ENCODE measurements at regions not wholly inside any gene's neighbourhood (a gene's known extent, or its start where the extent isn't known, plus 50 kb on each side); places are given as distances from the start of the nearest gene placed in this dataset.

DNA sequence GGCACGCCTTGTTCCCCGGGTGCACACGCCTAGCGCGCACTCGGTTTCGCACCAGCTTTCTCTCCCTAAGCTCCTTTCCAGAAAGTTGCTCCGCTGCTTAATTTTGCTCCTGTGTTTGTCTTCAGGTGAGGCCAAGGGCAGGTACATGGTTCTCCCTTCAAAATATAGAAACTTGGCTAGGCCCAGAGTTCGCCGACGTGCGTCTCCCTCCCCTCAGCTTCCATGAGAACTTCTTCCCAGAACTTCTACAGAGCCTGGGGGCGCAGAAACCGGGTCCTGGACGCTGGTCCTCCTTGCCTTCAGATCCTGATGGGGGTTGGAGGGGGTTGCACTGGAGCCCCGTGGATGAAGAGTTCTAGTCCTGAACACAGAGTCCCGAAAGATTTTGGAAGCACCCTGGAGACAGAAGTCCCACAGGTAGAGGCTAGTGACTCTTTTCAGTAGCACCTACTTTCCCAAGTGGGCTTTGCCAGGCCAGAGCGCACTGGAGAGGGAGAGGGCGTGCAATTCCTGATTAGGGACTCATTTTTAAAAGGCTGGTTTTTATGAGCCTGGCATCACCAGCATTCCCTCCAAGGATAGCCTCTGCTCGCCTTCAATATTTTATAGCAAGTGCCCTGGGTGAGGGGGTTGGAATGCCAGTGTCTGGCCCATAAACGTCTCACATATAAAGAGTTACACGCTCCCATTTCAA is 128.4 kb downstream of the TMEM174 start:
- peaks cover 12 to 19% of the 10 kb centered on the region in 2 experiments for H3K27me3 ChIP-seq (replicated peaks in 1 of 2; ENCODE audit: control insufficient read depth in 2 of 2, insufficient read depth in 2 of 2, low read length in 1 of 2)
- no peaks in the 10 kb centered on the region for H3K36me3 ChIP-seq (ENCODE audit: control insufficient read depth in 2 of 2, insufficient read depth in 2 of 2, low read length in 1 of 2)
- CTCF ChIA-PET: interaction anchor here (1.3 kb wide), 1 partner anchor 86 kb away, joined by 5 read pairs; no protein-coding TSS in a partner anchor
- SMC1A ChIA-PET (ENCODE audit: uncharacterized antibody, unreplicated experiment): no interaction called here
- H3K9me3 ChIP-seq (replicated peaks; ENCODE audit: control insufficient read depth, insufficient read depth, low read length): no peaks in the 10 kb centered on the region; the same call in 1 of the 3 replicates
- RAD21 ChIA-PET (ENCODE audit: unreplicated experiment): no interaction called here
- H3K27ac ChIP-seq (ENCODE audit: control insufficient read depth, insufficient read depth): no peak overlapping the region
- no peak overlapping the region for H3K4me2 ChIP-seq (ENCODE audit: control insufficient read depth, insufficient read depth)
- H2AFZ ChIP-seq (ENCODE audit: control insufficient read depth, low read depth, low read length): no peak overlapping the region
- no peaks in the 10 kb centered on the region for H3K79me2 ChIP-seq (ENCODE audit: control insufficient read depth, insufficient read depth, low read length)
- TF ChIP-seq EZH2 (IDR thresholded peaks at IDR 0.05; ENCODE audit: borderline replicate concordance, control insufficient read depth, low read depth, low read length) (0 out of 2 replicates have a peak, but pooled peaks have one; percentile 68), TCF3 (IDR thresholded peaks at IDR 0.05; ENCODE audit: borderline replicate concordance, insufficient read depth, low read depth, low read length) (no peak), MTA3 (IDR thresholded peaks at IDR 0.05; ENCODE audit: borderline replicate concordance, low read length) (no peak), SMAD5 (IDR thresholded peaks at IDR 0.05; ENCODE audit: low read depth) (no peak), ESRRA (IDR thresholded peaks at IDR 0.05; ENCODE audit: low read length) (no peak)
- TF ChIP-seq, protein P1, sequence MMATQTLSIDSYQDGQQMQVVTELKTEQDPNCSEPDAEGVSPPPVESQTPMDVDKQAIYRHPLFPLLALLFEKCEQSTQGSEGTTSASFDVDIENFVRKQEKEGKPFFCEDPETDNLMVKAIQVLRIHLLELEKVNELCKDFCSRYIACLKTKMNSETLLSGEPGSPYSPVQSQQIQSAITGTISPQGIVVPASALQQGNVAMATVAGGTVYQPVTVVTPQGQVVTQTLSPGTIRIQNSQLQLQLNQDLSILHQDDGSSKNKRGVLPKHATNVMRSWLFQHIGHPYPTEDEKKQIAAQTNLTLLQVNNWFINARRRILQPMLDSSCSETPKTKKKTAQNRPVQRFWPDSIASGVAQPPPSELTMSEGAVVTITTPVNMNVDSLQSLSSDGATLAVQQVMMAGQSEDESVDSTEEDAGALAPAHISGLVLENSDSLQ (IDR thresholded peaks at IDR 0.05): no peak
- FAIRE-seq (no peak), DNase-seq (ENCODE audit: low read depth, low spot score) (no peak), ATAC-seq (no peak)
- intact Hi-C loops (cut with micrococcal nuclease; ENCODE audit: unreplicated experiment): no loop called here
- in situ Hi-C loops (cut with MboI): no loop called here
- H3K4me3 ChIP-seq: no peak overlapping the region
- POLR2A ChIA-PET: no interaction called here
- no TSS peak for BruUV-seq (replicated peaks)
- WGBS (ENCODE audit: insufficient coverage, insufficient replicate concordance, low lambda C conversion rate, missing lambda C conversion rate): 29% methylated on average over 22 of the region's 22 CpGs
- no peaks in the 10 kb centered on the region; the same call in 1 of the 2 replicates for H4K20me1 ChIP-seq (ENCODE audit: control insufficient read depth, insufficient read depth)
- H3K9ac ChIP-seq (ENCODE audit: control insufficient read depth, insufficient read depth, low read length): no peak overlapping the region
- no peaks in the 10 kb centered on the region for H3K4me1 ChIP-seq (ENCODE audit: control insufficient read depth, insufficient read depth, low read length)
